Keratinocyte (primary cell): ENCODE measurements at regions not wholly inside any gene's neighbourhood (a gene's known extent, or its start where the extent isn't known, plus 50 kb on each side); places are given as distances from the start of the nearest gene placed in this dataset.

Source experiments
- DNase-seq: peaks from one replicate; pipeline ENCODE4 v3.0.0-alpha.2; 2011; ENCODE audit warnings: low read depth, missing footprints, low spot score
- FAIRE-seq: peaks from 2 replicates; lab custom pipeline; 2011; peaks lifted over from hg19 to GRCh38; lab: Jason Lieb, UNC
- H2AFZ ChIP-seq: 2 replicates; pipeline ENCODE4 v1.6.0; 2012; ENCODE audit warnings: low read length, control low read depth, inconsistent platforms; ENCODE audit not compliant: control insufficient read depth
- H3K27ac ChIP-seq: 2 replicates; pipeline ENCODE4 v1.5.1; 2011; ENCODE audit warnings: low read length; ENCODE audit not compliant: control insufficient read depth, insufficient read depth
- H3K27me3 ChIP-seq: 3 replicates; pipeline ENCODE4 v1.6.0; 2011; ENCODE audit warnings: low read length; ENCODE audit not compliant: control insufficient read depth, insufficient read depth; ENCODE audit errors: extremely low read depth
- H3K36me3 ChIP-seq, 2 experiments: 2 replicates in 1 of 2; 3 replicates in 1 of 2; pipeline ENCODE4 v1.5.1; 2011; ENCODE audit warnings: low read length in 2 of 2, mild to moderate bottlenecking in 1 of 2; ENCODE audit not compliant: control insufficient read depth in 2 of 2, insufficient read depth in 2 of 2; ENCODE audit errors: extremely low read depth in 1 of 2
- H3K4me1 ChIP-seq: 3 replicates; pipeline ENCODE4 v1.5.1; 2011; ENCODE audit warnings: low read length; ENCODE audit not compliant: control insufficient read depth, insufficient read depth; ENCODE audit errors: extremely low read depth
- H3K4me2 ChIP-seq: 3 replicates; pipeline ENCODE4 v1.6.0; 2011; ENCODE audit warnings: low read depth, low read length; ENCODE audit not compliant: control insufficient read depth, insufficient read depth; ENCODE audit errors: extremely low read depth
- H3K4me3 ChIP-seq, 3 experiments: fragments of 200-600 bp in 1 of 3; sonication (generic) in 1 of 3; 2 replicates in 2 of 3; 3 replicates in 1 of 3; pipeline ENCODE4 v1.5.1; 2011 to 2016; ENCODE audit warnings: low read length in 3 of 3, mild to moderate bottlenecking in 3 of 3, control low read depth in 2 of 3, inconsistent platforms in 1 of 3, low read depth in 1 of 3, mixed read lengths in 1 of 3, mixed run types in 1 of 3, moderate library complexity in 1 of 3; ENCODE audit not compliant: control insufficient read depth in 2 of 3, insufficient read depth in 2 of 3; ENCODE audit errors: extremely low read depth in 1 of 3
- H3K79me2 ChIP-seq: 2 replicates; pipeline ENCODE4 v1.6.0; 2012; ENCODE audit warnings: low read length; ENCODE audit not compliant: control insufficient read depth, insufficient read depth
- H3K9ac ChIP-seq: 3 replicates; pipeline ENCODE4 v1.6.0; 2011; ENCODE audit warnings: low read length; ENCODE audit not compliant: control insufficient read depth, insufficient read depth; ENCODE audit errors: extremely low read depth
- H3K9me1 ChIP-seq: 3 replicates; pipeline ENCODE4 v1.6.0; 2011; ENCODE audit warnings: low read length; ENCODE audit not compliant: control insufficient read depth, insufficient read depth; ENCODE audit errors: extremely low read depth
- H3K9me3 ChIP-seq: 2 replicates; pipeline ENCODE4 v1.5.1; 2012; ENCODE audit warnings: low read depth, low read length; ENCODE audit not compliant: control insufficient read depth
- H4K20me1 ChIP-seq: 3 replicates; pipeline ENCODE4 v1.6.0; 2011; ENCODE audit warnings: low read length; ENCODE audit not compliant: control insufficient read depth, insufficient read depth; ENCODE audit errors: extremely low read depth
- CTCF ChIP-seq, 3 experiments: IDR thresholded peaks in 1 of 3; conservative IDR thresholded peaks in 1 of 3; optimal IDR thresholded peaks in 1 of 3; 2 replicates in 2 of 3; 3 replicates in 1 of 3; pipeline versions ENCODE3 to v1.5.1; 2011; ENCODE audit warnings: low read length in 3 of 3, mild to moderate bottlenecking in 3 of 3, moderate library complexity in 2 of 3, control low read depth in 1 of 3, inconsistent platforms in 1 of 3; ENCODE audit not compliant: insufficient read depth in 2 of 3; ENCODE audit errors: extremely low read depth in 1 of 3
- EZH2 ChIP-seq: IDR thresholded peaks from one replicate; pipeline ENCODE4 v1.6.1; 2012; ENCODE audit warnings: inconsistent platforms, mild to moderate bottlenecking, low read length, moderate library complexity
- dilution Hi-C: fragments of 300-500 bp; cut with MboI; formaldehyde crosslinking; loops from one replicate; pipeline ENCODE4 v1.7.0; 2020; ENCODE audit warnings: low sequenced_read_pairs; ENCODE audit not compliant: extremely low pct_ligation_motif_present

- no peak for FAIRE-seq
These were observed 321.8 kb downstream of the PSAT1 start for GRCh38 chr9:78618735-78619134.

DNA sequence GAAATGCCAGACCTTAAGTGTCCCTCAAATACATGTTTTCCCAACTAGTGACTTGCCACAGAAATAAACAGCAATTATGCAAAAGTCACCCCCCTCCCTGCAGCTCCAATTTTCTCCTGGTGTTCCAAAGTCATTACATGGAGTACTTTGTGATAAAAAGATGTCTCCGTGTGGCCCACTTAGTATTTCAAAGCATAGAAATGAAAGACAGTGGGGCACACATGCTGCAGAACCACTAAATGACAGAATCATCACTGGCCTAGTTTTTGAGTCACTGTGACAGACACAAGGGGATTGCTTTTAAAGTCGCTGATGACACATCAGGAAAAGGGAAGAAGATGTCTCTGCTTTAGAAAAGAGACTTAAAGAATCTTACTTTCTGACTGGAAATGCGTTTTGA, 323.4 kb downstream of the PSAT1 start:
- Histone ChIP-seq H3K27ac (no peak overlapping the region), H3K27me3 (no peaks in the 10 kb centered on the region), H2AFZ (no peak overlapping the region), H3K4me2 (no peak overlapping the region), H3K9ac (no peak overlapping the region), H4K20me1 (no peaks in the 10 kb centered on the region), H3K79me2 (no peaks in the 10 kb centered on the region), H3K9me3 (no peaks in the 10 kb centered on the region), H3K4me3 (no peak overlapping the region), H3K36me3 (no peaks in the 10 kb centered on the region), H3K9me1 (no peaks in the 10 kb centered on the region), H3K4me1 (no peaks in the 10 kb centered on the region)
- FAIRE-seq (no peak), DNase-seq (no peak)
- TF ChIP-seq EZH2 (no peak), CTCF (optimal IDR thresholded peaks at IDR 0.05 in 1 of 3, IDR thresholded peaks at IDR 0.05 in 1 of 3, conservative IDR thresholded peaks at IDR 0.05 in 1 of 3; ENCODE audit: extremely low read depth in 1 of 3, insufficient read depth in 2 of 3, low read length in 3 of 3) (no peak)
- dilution Hi-C loops: no loop called here

More at GRCh38 chr9:78618735-78619134, 321.8 kb downstream of the PSAT1 start:
- Histone ChIP-seq H3K9ac (no peak overlapping the region), H3K36me3 (no peaks in the 10 kb centered on the region), H3K27me3 (no peaks in the 10 kb centered on the region), H3K9me1 (no peaks in the 10 kb centered on the region), H3K4me3 (no peak overlapping the region), H4K20me1 (no peaks in the 10 kb centered on the region), H3K9me3 (no peaks in the 10 kb centered on the region), H3K4me1 (no peaks in the 10 kb centered on the region), H3K27ac (no peak overlapping the region), H3K79me2 (no peaks in the 10 kb centered on the region), H3K4me2 (no peak overlapping the region), H2AFZ (no peak overlapping the region)
- no peak for DNase-seq
- TF ChIP-seq EZH2 (no peak), CTCF (optimal IDR thresholded peaks at IDR 0.05 in 1 of 3, IDR thresholded peaks at IDR 0.05 in 1 of 3, conservative IDR thresholded peaks at IDR 0.05 in 1 of 3; ENCODE audit: extremely low read depth in 1 of 3, insufficient read depth in 2 of 3, low read length in 3 of 3) (peak in 2 of 3 experiments; percentile 3 to 10)
- dilution Hi-C loops: no loop called here
